NCI-H446 (cell line): ENCODE measurements at regions not wholly inside any gene's neighbourhood (a gene's known extent, or its start where the extent isn't known, plus 50 kb on each side); places are given as distances from the start of the nearest gene placed in this dataset.
A peak's percentile ranks its signal among the peaks of the same experiment; 100 is the strongest.
"Not testable (repeated sequence)": the region's sequence is repeated elsewhere in the genome, so short reads cannot be mapped to it uniquely, and the experiment has no call there.

Source experiments
- DNase-seq, 2 experiments: peaks; one replicate each; lab custom pipeline; 2025; lab: John Stamatoyannopoulos, UW

DNA sequence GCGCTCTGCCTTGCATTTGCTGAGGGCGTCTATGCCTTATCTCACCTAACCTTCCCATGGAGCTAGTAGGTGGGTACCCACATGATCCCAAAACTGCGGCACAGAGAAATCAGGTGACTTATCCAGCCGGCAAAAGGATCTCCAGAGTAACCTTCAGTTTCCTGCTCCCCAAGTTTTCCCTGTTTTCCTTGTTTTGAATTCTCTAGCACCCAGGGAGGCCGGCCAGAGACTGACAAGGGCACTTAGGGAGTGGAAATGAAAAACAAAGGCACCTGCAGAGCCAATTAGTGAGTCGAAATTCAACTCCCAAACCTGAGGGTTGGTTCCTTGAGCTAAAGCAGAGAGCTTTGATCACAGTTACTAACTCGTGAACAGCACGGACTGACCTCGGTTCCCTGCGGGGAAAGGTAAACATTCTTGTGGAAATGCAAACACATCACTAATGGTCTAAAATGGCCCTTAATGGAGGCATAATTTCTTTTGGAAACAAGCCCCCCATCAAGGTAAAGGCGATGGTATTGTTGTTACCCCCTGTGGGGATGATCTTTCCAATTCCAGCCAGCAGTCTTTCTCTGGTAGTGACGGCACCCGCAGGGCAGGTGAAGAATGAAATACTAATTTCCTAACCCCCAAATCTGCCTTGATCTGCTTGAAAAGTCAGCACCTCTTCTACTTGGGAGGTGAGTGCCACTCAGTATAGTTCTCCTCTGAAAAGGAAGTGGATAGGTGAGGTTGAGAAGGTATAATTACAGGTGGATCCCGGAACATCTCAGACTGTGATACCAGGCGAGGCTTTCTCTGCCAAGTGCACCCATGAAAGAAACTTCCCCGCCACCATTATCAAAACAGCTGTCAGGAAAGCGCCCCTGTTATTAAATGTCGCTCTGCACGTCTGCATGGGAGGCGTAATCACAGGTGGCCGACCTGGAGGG lies 365.6 kb upstream of the AUTS2 start:
- DNase-seq: no peak

- no peak for DNase-seq
These were observed 360.7 kb upstream of the AUTS2 start for GRCh38 chr7:69237541-69237940.

DNA sequence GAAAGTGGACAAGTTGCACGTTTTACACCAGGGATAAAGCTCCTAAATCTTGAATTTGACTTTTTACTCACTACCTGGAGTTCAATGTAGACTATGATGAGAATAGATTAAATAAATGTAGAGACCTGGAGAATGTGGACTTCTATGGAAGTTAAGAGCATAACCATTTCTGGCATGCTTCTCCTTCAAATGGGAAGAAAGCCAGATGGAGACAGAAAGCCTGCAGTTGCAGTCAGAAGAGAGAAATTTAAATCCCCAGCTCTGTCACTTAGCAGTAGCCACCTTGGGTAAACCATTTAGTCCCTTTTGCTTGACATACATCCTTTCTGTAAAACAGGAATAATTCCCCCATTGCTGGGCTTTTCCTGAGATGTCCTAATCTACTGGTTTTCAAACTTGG lies 355.3 kb upstream of the AUTS2 start:
- no peak for DNase-seq

DNA sequence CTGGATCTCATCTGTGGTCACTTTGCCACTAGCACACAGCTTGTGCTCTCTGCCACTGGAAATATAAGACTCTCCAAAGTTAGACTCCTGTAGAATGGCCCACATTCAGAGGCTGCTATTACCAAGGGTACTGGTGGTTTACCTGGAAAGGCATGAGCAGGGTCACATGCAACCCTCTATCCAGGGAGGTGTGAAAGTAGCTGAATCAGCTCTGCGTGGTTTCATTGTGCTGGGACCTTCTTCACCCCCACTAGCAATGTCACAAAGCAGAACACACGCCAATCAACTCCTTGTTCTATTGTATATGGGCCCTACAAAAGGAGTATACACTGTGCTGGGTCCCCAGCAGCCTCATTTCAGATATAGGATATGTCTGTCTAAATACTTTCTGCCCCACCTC lies 353.6 kb upstream of the AUTS2 start:
- DNase-seq: no peak

- DNase-seq: no peak
These were observed 352.6 kb upstream of the AUTS2 start for GRCh38 chr7:69245646-69246045.

DNA sequence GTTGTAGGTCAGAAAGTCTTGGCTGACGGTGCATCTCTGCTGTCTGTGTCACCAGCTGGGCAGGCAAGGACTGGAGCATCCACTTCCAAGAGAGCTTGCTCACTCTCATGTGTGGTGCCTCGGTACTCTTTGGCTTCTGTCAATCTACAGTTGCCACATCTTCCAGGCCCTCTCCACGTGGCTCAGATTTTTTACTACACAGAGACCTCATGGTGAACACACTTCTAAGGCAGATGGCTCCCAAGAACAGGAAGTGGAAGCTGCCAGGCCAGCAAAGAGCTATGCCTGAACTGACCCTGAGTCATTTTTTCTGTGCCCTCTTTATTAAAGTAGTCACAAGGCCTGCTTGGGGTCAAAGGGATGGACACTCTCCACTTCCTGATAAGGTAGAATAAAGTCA lies 351.5 kb upstream of the AUTS2 start:
- no peak for DNase-seq

DNA sequence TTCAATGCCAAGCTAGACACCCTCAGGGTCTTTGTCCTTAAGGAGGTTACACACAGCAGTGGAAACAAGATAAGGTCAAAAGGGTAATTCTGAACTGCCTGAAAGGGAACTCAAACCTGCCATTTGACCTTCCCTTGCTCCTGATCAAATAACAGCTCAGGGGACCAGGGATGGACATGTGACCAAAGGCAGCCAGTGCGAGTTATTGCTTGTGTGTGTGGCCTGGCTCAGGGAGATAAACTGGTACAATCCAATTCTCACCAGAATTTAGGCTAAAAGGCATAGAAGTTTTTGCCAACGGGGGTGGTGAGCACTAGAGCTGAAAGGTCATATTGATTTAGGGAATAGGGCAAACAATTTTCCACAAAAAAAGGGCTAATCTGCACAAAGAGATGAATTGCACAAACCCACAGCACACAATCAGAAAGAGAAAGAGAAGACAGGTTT lies 349.9 kb upstream of the AUTS2 start:
- not testable (repeated sequence) for DNase-seq

- no peak for DNase-seq
These were observed 347.3 kb upstream of the AUTS2 start for GRCh38 chr7:69250958-69251357.

DNA sequence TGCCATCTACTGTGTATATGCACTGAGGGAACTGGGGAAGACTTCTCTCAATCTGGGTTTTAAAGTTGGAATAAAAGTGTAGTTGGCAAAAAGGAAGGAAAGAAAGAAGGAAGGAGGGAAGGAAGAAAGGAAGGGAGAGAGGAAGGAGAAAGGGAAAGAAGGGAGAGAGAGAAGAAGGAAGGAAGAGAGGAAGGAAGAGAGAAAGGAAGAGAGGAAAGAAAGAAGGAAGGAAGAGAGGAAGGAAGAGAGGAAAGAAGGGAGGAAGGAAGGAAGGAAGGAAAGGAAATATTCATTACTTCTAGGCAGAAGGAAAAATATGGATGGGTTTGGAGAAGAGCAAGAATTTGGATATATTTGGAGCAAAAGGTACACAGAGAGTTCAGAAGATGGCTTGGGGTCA lies 343.6 kb upstream of the AUTS2 start:
- no peak for DNase-seq

GRCh38 chr7:69256634-69257081 lies 341.6 kb upstream of the AUTS2 start:
- no peak for DNase-seq

GRCh38 chr7:69257592-69257991 lies 340.7 kb upstream of the AUTS2 start:
- DNase-seq: no peak

- no peak for DNase-seq
These were observed 338.8 kb upstream of the AUTS2 start for GRCh38 chr7:69259445-69259844.

DNA sequence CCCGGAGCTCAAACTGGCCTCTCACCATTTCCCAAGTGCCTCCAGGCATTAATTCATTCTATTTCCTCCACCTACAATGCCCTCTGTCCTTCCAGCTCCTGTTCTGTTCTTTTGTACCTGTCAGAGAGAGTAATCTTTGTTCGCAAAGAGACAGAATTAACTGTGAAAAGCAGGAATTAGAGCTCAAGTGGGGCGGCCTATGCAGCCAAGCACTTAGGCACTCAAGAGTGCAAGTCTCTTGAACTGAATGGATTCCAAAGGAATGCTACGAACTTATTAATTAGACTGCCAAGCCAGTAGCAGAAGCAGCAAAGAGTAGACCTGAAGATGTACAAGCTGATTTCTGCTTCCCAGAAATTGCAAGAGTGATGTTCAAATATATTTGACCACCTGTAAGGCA lies 338.3 kb upstream of the AUTS2 start:
- DNase-seq: no peak

DNA sequence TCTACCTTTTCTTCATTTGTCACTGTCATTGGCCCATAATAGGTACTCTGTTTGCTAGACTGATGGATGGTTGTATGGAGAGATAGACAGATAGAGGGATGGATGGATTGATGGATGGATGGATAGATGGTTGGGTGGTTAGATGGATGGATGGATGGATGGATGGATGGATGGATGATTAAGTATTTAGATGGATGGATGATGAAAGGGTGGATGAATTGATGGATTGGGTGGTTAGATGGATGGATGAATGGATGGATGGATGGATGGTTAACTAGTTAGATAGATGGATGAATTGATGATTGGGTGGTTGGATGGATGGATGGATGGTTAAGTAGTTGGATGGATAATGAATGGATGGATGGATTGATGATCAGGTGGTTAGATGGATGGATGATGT lies 334.7 kb upstream of the AUTS2 start:
- DNase-seq: no peak

- DNase-seq: no peak
These were observed 328.5 kb upstream of the AUTS2 start for GRCh38 chr7:69269806-69270205.

- DNase-seq: no peak
These were observed 326.2 kb upstream of the AUTS2 start for GRCh38 chr7:69272101-69272500.

DNA sequence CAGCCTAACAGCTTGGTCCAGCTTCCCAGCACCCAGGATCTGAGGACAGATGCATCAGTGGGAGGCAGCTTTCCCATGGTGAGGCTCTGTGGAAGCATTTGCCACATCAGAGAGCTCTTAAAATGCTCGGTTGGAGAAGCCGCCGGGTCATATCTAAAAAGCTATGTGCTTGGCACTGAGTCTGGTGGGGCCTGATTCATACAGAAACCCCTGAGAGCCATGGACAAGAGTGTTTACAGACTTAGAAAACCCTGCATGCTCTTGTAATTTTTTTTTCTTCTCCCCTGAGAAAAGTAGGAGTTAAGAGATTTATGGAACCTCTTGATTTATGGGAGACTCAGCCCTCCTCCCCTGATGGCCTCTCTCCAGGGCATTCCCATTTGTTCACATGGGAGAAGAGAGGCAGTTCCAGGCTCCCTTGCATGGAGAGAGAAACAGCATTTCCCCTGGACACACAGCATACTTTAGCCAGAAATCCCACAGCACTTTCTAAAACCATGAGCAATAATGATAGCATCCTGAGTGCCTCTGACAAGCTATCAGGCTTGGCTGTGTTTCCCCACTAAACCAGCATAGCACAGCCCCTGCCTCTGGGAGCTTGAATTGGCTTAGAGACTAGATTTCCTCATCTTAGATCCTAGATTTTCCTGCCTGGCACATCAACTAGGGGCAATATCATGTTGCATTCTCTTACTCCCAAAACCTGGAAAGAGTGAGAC lies 322.1 kb upstream of the AUTS2 start:
- no peak for DNase-seq

- no peak for DNase-seq
These were observed 320.9 kb upstream of the AUTS2 start for GRCh38 chr7:69277366-69277765.

DNA sequence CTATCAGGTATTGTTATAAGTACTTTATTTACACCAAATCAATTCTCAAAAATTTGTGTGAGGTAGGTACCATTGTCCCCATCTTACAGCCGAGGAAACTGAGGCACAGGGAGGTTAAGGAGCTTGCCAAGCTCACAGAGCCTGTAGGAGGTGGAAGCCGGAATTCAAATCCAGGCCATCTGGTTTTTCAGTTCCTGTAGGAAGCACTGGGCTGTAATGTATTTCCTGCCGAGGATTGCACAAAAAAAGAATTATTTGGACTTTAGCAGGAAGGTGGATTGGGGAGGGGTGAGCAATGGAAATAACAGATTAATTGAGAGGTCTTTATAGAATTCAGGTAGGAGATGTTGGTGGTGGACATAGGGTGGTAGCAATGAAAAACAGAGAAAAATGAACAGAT lies 315.3 kb upstream of the AUTS2 start:
- DNase-seq: no peak

DNA sequence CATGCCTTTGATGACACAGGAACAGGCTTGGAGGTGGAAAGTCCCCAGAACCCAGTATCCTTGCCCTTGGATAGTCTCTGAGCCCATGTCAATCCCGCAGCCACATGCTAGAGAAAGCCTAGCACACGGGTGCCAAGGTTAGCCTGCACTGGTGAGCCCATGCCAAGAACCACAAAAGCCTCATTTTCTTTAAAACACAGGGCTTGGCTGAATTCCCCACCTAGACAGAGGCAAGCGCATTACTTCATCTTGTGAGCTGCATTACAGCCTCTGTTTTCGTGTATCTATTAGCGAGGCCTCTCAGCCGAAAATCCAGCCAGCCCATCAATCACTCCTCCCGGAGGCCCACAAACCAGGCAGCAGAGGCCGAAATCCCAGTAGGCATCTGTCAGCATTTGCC lies 314.9 kb upstream of the AUTS2 start:
- peak in 1 of 2 experiments; percentile 55 for DNase-seq

DNA sequence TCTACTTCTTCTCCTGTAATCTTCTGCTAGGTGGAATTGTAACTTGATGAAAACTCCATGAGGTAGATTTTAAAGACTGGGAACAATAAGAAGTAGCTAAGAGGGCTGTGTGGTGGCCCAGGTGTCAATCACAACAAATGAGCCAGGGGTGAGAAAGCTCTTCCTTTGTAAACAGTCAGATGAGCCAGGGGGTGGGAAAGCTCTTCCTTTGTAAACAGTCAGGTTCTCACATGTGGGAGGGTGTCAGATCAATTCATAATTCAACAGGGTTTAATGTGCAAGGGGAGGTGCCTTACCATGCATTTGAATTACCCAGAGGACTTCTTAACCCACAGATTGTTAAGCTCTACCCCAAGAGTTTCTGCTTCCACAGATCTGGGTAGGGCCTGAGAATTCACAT lies 312.4 kb upstream of the AUTS2 start:
- no peak for DNase-seq

GRCh38 chr7:69295977-69296376 lies 302.3 kb upstream of the AUTS2 start:
- peak in 1 of 2 experiments; percentile 24 for DNase-seq

- DNase-seq: peak in 1 of 2 experiments; percentile 41
These were observed 297.0 kb upstream of the AUTS2 start for GRCh38 chr7:69301253-69301652.
